Non-pigmented ciliary epithelial cell (primary cell): ENCODE measurements at regions not wholly inside any gene's neighbourhood (a gene's known extent, or its start where the extent isn't known, plus 50 kb on each side); places are given as distances from the start of the nearest gene placed in this dataset.
"Not testable (repeated sequence)": the region's sequence is repeated elsewhere in the genome, so short reads cannot be mapped to it uniquely, and the experiment has no call there.

ENCODE experiments used
- DNase-seq: peaks from one replicate; pipeline ENCODE4 v3.0.0-alpha.2; 2010; ENCODE audit warnings: low read depth

DNA sequence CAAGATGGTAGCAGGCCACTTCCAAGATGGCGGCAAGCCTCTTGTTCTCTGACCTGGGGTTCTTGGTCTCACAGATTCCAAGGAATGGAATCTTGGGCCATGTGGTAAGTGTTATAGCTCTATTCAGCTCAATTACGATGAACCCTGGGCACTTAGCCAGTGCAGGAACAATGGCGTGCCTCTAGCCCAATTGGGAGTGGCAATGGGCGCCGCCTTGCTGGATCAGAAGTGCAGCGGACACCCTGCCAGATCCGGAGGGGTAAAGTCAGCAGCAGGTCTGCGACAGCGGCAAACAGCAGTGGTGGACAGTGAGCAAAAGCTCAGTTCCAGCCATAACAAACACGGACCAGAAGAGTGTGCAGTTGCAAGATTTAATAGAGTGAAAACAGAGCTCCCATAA is 263.2 kb upstream of the SEMA3C start:
- DNase-seq: not testable (repeated sequence)

DNA sequence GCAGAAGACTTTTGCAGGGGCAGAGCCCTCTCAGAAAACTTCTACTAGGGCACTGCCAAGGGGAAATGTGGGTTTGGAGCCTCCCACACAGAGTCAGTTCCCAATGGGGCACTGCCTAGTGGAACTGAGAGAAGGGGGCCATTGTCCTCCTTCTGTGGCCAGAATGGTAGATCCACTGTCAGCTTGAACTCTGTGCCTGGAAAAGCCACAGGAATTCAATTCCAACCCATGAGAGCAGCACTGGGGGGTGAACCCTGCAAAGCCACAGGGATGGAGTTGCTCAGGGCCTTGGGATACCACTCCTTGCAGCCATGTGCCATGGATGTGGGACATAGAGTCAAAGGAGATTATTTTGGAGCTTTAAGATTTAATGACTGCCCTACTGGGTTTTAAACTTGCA is 262.2 kb upstream of the SEMA3C start:
- DNase-seq: no peak

DNA sequence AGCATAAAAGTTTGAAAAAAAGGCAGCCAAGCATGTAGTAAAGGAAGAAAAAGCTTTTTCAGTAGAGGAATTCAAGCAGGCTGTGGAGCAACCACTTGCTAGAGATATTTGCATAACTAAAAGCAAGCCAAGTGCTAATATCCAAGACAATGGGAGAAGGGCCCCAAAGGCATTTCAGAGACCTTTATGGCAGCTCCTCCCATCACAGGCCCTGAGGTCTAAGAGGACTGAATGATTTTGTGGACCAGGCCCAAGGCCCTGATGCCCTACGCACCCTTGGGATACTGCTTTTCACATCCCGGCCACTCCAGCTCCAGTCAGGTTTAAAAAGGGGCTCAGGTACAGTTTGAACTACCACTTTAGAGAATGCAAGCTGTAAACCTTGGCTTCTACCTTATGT is 261.7 kb upstream of the SEMA3C start:
- DNase-seq: no peak

DNA sequence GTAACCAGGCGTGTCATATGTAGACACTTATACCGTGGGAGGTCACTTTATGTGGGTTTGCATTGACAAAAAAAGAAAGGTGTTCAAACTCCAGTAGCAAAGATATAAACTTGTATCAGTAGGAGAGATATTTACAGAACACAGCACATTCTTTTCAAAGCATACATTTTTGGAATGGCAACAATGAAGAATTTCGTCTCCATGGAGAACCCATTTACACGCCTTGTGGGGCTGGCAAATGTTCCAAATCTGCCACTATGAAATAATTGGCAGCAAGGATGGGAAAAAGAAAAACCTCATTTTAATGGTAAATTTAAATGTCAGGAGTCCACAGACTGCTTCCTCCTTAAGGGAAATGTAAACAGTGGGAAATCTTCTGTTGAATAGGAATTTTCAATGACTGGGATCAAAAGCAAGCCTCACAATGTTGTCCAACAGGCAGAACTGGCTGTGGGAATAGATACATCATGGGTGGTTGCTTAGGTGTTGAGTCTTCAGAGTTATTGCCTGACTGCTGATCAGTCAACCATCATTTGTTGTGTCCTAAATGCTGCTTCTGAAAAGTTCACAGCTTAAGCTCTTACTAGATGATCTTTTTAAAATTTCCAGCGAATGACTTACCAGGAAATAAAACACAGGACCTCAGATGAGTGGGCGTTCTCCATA is 256.6 kb upstream of the SEMA3C start:
- no peak for DNase-seq

DNA sequence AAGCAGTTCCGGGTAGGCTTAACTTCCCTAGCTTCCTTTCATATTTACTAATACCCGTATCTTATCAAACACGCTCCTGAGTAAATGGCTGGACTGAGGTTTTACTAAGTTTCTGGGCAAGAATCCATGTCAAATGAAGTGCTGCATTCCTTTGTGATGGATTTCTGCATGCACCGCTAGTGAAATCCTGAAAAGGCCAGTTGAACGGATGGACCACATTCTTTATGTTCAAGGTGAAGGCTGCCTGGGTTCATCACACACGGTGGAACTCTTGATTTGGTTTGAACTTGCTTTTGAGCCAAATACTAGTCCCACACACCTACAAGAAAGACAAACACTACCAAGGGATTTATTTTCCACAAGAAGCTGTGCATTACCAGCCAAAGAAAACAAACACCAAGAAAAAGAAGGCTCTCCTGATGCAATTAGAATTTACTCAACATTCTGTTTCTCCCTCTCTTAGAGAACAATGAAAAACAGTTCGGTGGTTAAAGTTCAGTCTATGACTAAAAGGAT is 255.0 kb upstream of the SEMA3C start:
- DNase-seq: peak; percentile 75

DNA sequence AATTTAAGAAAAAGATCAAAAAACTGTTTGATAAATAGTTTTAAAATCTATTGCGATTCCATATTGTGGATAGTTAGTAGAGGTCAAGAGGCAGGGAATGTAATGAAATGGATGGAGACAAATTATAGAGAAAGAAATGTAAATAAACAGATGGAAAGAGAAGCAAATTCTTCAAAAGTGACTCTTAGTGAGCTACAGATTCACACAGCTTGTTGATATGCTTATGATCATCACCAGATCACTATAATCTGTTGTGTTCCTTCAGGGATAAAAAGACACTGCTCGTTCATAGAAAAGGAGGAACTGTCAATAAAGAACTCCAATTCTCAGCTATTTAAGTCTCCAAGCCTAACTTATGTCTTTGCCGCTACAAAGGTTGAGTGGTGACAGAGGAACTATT is 251.4 kb upstream of the SEMA3C start:
- DNase-seq: no peak

DNA sequence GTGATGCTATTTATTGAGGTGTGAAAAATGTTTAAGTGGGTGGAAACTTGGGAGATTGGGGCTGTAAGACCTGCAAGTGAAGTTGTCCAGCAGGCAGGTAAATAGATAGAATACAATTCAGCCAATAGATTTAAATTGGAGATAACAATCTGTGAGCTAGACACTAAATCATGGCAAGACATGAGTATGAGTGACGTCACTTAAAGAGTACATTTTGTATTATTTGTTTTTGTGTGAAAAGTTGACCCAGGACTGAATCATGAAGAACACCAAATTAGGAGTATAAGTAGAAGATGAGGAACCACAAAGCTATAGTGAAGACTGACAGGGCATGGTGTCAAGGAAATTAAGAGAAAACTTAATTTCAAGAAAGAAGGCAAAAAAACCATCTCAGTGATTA is 249.1 kb upstream of the SEMA3C start:
- DNase-seq: no peak

DNA sequence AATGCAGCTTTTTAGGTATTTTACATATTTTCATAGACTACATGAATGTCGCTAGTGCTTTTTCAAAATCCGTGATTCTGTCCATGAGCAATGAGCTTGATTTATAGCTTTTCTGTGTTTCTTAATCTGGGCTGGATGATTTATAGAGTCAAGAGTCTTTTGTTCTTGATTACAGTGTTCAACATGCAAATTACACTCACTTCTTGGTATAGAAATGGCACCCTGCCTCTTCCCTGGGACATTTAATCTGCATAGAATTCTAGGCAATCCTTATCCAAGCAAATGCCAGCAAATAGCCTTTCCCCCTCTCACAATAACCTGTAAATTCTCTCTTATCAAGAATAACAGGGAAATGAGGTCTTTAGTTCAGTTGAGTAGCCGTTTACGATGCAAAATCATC is 246.2 kb upstream of the SEMA3C start:
- no peak for DNase-seq

DNA sequence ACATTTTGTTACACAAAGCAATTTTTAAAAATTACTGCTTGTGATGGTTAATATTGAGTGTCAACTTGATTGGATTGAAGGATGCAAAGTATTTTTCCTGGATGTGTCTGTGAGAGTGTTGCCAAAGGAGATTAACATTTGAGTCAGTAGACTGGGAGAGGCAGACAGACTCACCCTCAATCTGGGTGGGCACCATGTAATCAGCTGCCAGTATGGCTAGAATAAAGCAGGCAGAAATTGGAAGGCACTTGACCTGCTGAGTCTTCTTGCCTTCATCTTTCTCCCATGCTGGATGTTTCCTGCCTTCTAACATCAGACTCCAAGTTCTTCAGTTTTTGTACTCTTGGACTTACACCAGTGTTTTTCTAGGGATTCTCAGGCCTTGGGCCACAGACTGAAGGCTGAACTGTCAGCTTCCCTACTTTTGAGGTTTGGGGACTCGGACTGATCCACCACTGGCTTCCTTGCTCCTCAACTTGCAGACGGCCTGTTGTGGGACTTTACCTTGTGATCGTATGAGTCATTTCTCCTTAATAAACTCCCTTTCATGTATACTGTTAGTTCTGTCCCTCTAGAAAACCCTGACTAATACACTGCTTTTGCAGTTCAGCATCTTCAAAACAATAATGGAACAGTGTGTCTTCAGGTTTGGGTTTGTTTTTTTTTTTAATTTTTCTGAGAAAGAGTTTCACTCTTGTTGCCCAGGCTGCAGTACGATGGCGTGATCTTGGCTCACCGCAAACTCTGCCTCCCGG is 244.1 kb upstream of the SEMA3C start:
- DNase-seq: no peak

DNA sequence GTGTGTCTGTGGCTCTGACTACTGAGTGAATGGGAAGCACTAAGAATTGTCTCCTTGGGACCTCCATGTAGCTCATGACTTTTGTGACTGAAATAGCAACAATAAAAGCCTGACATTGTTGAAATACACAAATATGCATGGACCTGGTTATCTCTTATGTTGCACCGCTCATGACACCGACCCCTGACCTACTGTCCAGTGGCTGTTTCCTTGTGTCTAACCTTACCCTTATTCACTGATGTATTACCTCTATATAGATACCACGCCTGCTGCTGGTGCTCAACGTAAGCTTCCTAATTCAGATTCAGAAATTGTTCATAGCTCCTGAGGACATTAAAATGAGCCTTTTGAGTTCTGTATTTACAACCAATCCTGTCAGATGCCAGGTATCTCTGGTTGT is 243.4 kb upstream of the SEMA3C start:
- DNase-seq: no peak

DNA sequence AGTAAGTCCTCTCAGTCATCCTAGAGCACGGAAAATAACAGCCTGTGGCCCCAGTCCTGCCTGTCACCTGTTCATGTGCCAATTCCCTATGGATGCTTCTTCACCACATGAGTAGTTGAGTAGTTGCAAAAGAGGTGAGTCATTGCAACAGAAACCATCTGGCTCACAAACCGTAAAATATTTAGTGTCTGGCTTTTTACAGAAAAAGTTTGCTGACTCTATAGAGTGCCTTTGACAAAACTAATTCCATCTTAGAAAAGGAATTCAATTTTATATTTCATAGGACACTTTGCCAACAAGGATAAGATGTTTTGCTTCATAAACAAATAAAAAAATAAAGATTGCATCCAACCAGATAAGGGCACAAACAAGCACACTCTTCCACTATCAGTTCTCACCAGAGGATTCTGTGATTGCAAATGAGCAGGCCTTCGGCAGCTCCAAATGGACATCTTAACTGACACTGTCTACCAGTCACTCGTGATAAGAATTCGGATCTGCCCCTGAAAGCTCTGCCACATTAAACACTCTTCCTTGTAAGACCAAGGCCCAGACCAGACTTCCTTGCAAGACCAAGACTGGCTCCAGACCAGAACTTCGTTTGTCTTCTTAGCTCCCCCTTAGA is 242.7 kb upstream of the SEMA3C start:
- peak; percentile 86 for DNase-seq

DNA sequence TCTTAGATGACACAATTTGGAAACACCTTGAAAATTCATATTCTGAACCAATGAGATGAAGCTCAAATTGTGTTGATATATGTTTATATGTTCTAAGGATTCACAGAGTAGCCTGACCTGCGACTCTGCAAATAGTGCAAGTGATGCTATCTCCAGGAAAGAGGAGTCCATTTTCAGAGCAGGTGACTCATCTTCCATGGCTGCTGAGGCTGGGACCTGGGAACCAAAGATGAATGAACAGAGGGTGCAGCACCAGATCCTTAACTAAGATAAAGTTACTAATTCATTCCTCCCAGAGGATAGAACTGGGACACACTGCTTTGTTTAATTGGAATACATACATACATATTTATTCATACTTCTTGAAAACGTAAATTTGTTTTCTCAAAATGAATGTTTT is 240.6 kb upstream of the SEMA3C start:
- DNase-seq: no peak

DNA sequence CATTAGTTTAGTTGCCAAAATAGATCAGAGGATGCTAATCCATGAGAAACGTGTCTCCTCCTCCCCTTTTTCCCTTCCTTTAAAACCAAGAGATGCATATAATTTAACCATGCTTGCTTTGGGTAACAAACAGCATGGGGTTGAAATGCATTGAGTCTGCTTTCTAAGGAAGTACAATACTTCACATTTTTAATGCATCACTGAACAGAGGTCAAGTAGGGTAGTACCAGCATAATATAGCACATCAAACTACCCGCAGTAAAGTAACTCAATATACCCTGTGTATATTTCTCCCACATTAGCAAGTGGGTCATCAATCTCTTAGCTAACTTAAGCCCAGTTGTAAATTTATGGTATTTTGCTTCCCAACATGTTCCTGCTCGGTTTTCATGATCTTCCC is 239.3 kb upstream of the SEMA3C start:
- DNase-seq: no peak

DNA sequence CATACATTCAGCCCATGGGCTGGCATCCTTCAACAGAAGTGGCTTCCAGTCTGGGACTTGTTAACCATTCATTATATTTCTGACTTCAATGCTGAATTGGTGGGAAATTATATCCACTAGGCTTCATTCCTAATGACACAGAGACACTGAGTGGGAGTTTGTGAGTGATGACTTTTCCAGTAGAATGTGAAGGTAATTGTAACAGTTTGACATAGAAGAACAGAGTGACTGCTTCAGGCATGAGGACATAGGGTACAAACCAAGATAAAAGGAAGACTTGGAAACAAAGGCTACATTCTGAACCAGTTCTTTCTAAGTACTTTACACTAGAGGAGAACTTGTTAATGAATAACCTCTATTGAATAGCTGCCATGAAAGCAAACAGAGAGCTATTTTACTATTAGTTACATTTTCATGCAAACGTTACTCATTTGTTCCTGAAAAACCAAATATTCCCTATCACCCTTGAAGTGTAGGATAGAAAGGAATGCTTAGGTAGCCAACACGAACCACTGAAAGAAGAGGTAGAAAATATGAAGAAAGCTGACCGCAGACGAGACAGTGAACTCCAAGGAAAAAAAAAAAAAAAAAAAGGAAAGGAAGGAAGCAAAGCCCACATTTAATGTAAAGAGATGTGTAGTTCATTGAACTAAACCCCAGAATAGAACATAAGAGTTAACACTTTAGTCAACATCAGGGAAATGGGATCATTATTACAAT is 237.0 kb upstream of the SEMA3C start:
- no peak for DNase-seq

DNA sequence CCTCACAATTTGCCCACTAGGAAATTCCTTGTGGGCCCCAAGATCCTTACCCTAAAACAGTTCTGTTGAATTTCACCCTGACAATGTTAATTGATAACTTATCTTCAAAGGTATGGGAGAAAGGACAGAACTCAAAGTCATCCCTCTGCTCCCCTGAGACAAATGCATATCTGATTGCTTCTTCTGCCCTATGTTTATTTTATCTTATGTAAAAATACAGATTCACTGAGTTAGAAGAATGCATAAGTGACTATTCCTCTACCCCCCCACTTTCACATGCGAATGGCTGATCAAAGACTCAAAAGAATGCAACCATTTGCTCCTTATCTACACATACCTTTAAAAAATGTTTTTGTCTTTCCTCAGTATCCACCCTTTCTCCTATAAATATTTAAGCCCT is 235.7 kb upstream of the SEMA3C start:
- DNase-seq: no peak

DNA sequence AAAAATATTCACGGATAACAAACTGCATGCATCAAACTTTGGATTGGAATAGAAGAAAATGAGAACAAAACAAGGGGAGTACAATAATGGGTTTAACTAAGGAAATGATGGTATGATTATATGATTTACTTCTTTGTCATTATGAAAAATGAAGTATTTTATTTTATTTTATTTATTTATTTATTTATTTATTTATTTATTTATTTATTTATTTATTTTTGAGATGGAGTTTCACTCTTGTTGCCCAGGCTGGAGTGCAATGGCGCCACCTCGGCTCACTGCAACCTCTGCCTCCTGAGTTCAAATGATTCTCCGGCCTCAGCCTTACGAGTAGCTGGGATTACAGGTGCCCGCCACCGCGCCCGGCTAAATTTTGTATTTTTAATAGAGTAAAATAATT is 234.1 kb upstream of the SEMA3C start:
- not testable (repeated sequence) for DNase-seq

DNA sequence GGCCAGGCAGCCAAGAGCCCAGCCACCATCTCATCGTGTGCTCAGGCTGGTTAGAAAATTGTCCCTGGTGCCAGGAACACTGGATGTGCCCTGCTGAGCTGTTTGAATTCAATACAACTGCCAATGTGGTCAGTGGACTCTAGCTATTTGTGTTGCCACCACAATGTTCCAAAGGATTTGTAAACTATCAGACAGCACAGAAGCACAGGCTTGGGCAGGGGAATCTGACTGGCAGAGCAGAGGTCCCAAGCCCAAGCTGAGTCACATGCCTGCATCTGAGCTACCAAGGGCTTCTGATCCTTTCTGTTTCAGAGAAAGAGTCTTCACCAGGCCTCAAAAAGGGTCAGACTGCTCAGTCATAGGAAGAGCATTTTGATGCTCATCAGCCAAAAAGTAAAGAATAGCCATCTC is 232.1 kb upstream of the SEMA3C start:
- DNase-seq: no peak

DNA sequence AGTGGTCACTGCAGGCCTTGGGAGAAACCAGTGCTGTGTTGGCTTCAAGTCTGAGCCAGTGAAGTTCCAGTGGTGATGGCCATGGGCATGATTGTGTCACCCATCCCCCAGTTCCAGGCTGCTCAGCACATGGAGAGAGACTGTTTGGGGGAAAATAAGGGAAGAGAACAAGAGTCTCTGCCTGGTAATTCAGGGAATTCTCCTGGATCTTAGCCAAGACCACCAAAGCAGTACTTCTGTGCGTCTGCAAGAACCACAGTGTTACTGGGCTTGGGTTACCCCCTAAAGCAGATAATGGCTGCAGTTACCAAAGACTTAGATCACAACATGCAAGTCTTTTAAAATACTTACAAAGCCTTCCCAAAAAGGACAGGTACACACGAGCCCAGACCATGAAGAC is 225.0 kb upstream of the SEMA3C start:
- DNase-seq: no peak

DNA sequence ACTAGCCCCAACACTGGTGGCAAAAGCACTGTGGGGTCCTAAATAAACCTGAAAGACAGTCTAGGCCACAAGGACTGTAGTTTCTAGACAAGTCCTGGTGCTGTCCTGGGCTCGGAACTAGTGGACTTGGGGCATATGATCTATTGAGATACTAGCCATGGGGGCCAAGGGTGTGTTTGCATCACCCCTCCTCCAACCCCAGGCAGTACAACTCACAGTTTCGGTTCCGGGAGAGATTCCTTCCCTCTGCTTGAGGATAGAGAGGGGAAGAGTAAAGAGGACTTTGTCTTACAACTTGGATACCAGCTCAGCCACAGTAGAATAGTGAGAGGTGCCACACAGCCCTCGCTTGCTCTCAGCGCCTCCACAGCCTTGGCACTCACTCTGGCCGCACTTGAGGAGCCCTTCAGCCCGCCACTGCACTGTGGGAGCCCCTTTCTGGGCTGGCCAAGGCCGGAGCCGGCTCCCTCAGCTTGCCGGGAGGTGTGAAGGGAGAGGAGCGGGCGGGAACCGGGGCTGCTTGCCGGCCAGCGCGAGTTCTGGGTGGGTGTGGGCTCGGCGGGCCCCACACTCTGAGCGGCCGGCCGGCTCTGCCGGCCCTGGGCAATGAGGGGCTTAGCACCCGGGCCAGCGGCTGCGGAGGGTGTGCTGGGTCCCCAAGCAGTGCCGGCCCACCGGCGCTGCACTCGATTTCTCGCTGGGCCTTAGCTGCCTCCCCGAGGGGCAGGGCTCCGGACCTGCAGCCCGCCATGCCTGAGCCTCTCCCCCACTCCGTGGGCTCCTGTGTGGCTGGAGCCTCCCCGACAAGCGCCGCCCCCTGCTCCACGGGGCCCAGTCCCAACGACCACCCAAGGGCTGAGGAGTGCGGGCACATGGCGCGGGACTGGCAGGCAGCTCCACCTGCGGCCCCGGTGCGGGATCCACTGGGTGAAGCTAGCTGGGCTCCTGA is 222.7 kb upstream of the SEMA3C start:
- DNase-seq: not testable (repeated sequence)

DNA sequence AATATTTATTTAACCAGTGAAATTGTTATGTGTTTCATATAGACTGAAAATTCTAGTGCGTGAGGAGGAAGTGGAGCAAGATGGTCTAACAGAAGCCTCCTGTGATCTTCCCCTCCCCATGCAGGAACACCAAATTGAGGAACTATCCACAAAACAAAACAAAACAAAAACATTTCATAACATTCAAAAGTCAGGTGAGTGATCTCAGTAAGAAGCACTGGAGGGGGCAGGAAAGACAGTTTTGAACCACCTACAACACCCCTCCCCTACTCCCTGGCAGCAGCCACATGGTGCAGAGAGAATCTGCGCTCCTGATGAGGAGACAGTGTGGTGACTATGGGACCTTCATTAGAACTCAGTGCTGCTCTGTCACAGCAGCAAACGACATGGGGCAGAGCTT is 221.9 kb upstream of the SEMA3C start:
- no peak for DNase-seq

DNA sequence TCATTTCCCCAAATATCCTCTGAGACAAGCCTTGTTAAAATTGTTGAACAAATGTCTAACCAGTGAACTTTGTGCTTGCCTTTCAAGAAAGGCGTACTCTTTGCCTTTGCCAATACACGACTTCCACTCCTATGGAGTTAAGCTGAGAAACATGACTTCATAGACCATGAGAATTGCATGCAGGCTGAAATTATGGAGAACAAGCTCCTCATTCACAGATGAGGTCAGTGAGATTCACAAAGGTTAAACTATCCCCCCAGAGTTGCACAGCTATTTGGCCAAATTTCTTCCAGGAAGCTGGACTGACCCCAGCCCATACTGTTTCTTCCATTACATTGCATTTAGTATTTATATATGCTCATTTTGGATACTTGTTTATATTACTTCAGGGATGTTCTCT is 221.4 kb upstream of the SEMA3C start:
- no peak for DNase-seq
